ENCODE measurements at regions not wholly inside any gene's neighbourhood (a gene's known extent, or its start where the extent isn't known, plus 50 kb on each side); places are given as distances from the start of the nearest gene placed in this dataset.
A peak's percentile ranks its signal among the peaks of the same experiment; 100 is the strongest.
"Not testable (repeated sequence)": the region's sequence is repeated elsewhere in the genome, so short reads cannot be mapped to it uniquely, and the experiment has no call there.

DNA sequence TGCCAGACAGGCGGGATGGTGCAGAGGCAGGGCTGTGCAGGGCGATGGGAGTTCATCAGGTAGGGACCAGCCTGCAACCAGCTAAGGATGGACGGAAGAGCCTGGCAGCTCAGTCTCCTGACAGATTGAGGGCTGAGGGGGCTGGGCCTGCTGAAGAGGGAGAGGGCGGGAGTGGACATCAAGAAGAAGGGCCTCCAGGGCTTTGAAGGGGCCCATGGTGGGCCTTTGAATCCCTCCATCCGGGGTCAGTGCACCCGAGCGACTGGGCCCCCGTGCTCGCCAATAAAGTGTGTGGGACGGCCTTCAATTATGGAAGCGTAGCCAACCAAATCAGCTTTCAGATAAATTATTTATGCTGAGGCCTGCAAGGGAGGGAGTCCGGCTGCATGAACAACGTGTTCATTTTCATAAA lies 431.2 kb downstream of the RPS24 start:
- DNase-seq = no peak
- peak overlapping the region; percentile 46 for H3K4me3 Mint-ChIP-seq (ENCODE audit: unreplicated experiment)
- peaks cover 14% of the 10 kb centered on the region for H3K9me3 Mint-ChIP-seq (ENCODE audit: unreplicated experiment)
- peaks cover 3% of the 10 kb centered on the region for H3K27me3 Mint-ChIP-seq (ENCODE audit: unreplicated experiment)
- H3K4me1 Mint-ChIP-seq (ENCODE audit: low read depth, unreplicated experiment) = peaks cover 19% of the 10 kb centered on the region
- TF ChIP-seq, protein P1, sequence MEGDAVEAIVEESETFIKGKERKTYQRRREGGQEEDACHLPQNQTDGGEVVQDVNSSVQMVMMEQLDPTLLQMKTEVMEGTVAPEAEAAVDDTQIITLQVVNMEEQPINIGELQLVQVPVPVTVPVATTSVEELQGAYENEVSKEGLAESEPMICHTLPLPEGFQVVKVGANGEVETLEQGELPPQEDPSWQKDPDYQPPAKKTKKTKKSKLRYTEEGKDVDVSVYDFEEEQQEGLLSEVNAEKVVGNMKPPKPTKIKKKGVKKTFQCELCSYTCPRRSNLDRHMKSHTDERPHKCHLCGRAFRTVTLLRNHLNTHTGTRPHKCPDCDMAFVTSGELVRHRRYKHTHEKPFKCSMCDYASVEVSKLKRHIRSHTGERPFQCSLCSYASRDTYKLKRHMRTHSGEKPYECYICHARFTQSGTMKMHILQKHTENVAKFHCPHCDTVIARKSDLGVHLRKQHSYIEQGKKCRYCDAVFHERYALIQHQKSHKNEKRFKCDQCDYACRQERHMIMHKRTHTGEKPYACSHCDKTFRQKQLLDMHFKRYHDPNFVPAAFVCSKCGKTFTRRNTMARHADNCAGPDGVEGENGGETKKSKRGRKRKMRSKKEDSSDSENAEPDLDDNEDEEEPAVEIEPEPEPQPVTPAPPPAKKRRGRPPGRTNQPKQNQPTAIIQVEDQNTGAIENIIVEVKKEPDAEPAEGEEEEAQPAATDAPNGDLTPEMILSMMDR (IDR thresholded peaks at IDR 0.05; ENCODE audit: partially characterized antibody, unreplicated experiment) = no peak
- peak overlapping the region; percentile 55 for H3K27ac Mint-ChIP-seq (ENCODE audit: unreplicated experiment)
- peaks cover 4% of the 10 kb centered on the region for H3K36me3 Mint-ChIP-seq (ENCODE audit: unreplicated experiment)

DNA sequence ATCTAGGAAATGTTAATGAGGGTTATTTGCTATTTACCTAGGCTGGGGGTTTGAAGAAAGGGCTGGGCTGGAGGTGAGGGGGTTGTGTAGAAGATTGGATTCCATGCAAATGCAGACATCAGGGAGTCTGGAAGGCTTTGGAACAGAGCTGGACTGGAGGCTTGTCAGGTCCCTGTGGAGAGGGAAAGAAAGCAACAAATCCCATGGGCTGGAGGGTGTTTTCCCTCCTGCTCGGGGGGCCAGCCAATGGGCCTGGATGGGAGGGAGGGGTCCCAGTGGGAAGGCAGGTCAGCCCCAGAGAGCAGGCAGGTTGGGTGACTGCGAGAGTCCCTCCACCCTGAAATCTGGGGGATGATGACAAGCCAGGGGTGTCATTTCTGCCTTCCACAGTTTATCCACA lies 431.8 kb downstream of the RPS24 start:
- H3K4me1 Mint-ChIP-seq (ENCODE audit: low read depth, unreplicated experiment) = peaks cover 19% of the 10 kb centered on the region
- TF ChIP-seq, protein P1 (IDR thresholded peaks at IDR 0.05; ENCODE audit: partially characterized antibody, unreplicated experiment) = no peak
- peak overlapping the region; percentile 21 for H3K4me3 Mint-ChIP-seq (ENCODE audit: unreplicated experiment)
- peak overlapping the region; percentile 15 for H3K27ac Mint-ChIP-seq (ENCODE audit: unreplicated experiment)
- H3K9me3 Mint-ChIP-seq (ENCODE audit: unreplicated experiment) = peaks cover 14% of the 10 kb centered on the region
- H3K36me3 Mint-ChIP-seq (ENCODE audit: unreplicated experiment) = peaks cover 4% of the 10 kb centered on the region
- DNase-seq = no peak
- H3K27me3 Mint-ChIP-seq (ENCODE audit: unreplicated experiment) = peaks cover 3% of the 10 kb centered on the region

DNA sequence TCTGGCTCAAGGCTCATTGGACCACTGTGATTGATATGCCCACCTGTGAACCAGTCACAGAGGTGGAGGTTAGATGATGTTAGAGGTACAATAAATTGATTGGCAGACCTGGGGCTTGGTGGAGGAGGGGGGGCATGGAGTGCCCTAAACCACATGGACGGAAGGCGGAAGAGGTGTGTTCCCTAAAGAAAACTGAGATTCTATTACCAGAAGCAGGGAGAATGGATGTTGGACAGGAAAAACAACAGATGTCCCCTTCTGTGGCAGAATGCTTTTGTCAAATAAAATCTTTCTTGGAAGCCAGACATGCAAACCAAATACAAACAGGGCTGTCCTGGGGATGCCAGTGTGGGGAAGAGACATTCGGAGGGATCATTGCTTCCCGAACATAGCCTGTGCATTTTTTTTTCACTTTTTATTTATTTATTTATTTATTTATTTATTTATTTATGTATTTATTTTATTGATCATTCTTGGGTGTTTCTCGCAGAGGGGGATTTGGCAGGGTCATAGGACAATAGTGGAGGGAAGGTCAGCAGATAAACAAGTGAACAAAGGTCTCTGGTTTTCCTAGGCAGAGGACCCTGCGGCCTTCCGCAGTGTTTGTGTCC lies 433.9 kb downstream of the RPS24 start:
- peaks cover 3% of the 10 kb centered on the region for H3K27me3 Mint-ChIP-seq (ENCODE audit: unreplicated experiment)
- no peak for DNase-seq
- H3K9me3 Mint-ChIP-seq (ENCODE audit: unreplicated experiment) = peaks cover 15% of the 10 kb centered on the region
- H3K4me3 Mint-ChIP-seq (ENCODE audit: unreplicated experiment) = peak overlapping the region; percentile 76
- peak overlapping the region; percentile 94 for H3K27ac Mint-ChIP-seq (ENCODE audit: unreplicated experiment)
- peaks cover 20% of the 10 kb centered on the region for H3K4me1 Mint-ChIP-seq (ENCODE audit: low read depth, unreplicated experiment)
- TF ChIP-seq, protein P1 (IDR thresholded peaks at IDR 0.05; ENCODE audit: partially characterized antibody, unreplicated experiment) = no peak
- H3K36me3 Mint-ChIP-seq (ENCODE audit: unreplicated experiment) = peaks cover 4% of the 10 kb centered on the region

DNA sequence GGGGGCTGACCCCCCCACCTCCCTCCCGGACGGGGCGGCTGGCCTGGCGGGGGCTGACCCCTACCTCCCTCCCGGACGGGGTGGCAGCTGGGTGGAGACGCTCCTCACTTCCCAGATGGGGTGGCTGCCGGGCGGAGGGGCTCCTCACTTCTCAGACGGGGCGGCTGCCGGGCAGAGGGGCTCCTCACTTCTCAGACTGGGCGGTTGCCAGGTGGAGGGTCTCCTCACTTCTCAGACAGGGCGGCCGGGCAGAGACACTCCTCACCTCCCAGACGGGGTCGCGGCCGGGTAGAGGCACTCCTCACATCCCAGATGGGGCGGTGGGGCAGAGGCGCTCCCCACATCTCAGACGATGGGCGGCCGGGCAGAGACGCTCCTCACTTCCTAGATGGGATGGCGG lies 435.1 kb downstream of the RPS24 start:
- not testable (repeated sequence) for H3K27ac Mint-ChIP-seq (ENCODE audit: unreplicated experiment); H3K4me3 Mint-ChIP-seq (ENCODE audit: unreplicated experiment); H3K27me3 Mint-ChIP-seq (ENCODE audit: unreplicated experiment); H3K36me3 Mint-ChIP-seq (ENCODE audit: unreplicated experiment); DNase-seq
- Mint-ChIP-seq H3K9me3 (ENCODE audit: unreplicated experiment) (peaks cover 13% of the 10 kb centered on the region), H3K4me1 (ENCODE audit: low read depth, unreplicated experiment) (peaks cover 26% of the 10 kb centered on the region)

DNA sequence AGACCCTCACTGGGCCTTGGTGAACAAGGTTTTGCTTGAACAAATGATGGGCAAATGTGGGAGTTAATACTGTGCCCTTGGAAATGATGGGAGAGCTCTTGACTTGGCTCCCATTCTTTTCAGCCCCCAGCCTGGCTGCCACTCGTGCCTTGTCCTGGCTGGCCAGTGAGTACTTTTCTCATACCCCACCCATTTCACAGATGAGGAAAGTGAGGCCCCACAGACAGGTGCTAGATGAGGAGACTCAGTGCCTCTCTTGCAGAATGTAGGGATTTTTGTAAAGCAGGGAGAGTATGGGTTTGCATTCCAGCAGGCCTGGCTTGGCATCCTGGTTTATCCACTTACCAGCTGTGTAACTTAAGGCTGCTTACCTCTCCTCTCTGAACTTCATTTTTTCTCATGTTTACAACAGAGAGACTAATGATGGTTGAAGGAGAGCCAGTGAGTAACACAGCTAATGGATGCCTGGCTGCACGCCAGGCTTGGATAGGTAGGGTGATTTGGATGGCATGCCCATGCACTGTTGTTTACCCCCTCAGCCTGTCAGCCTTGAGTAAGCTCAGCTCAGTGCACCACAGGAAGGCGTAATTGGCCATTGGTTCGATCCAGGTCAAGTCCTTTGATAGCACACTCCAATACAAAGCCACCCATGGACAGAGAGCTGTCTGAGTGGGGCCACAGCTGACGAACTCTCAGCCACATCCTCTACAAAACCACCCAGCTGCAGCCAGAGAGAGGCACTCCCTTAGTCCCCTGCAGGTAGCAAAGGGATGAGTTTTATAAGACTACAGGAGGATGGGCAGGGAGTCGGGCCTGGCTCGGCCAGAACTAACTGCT lies 436.8 kb downstream of the RPS24 start:
- no peaks in the 10 kb centered on the region for H3K36me3 Mint-ChIP-seq (ENCODE audit: unreplicated experiment)
- DNase-seq = no peak
- no peak overlapping the region for H3K4me3 Mint-ChIP-seq (ENCODE audit: unreplicated experiment)
- no peak overlapping the region for H3K27ac Mint-ChIP-seq (ENCODE audit: unreplicated experiment)
- peaks cover 7% of the 10 kb centered on the region for H3K27me3 Mint-ChIP-seq (ENCODE audit: unreplicated experiment)
- TF ChIP-seq, protein P1 (IDR thresholded peaks at IDR 0.05; ENCODE audit: partially characterized antibody, unreplicated experiment) = no peak
- H3K9me3 Mint-ChIP-seq (ENCODE audit: unreplicated experiment) = peaks cover 11% of the 10 kb centered on the region
- peaks cover 14% of the 10 kb centered on the region for H3K4me1 Mint-ChIP-seq (ENCODE audit: low read depth, unreplicated experiment)
